K562 (cell line): ENCODE measurements at regions not wholly inside any gene's neighbourhood (a gene's known extent, or its start where the extent isn't known, plus 50 kb on each side); places are given as distances from the start of the nearest gene placed in this dataset.

ENCODE experiments used
- ATAC-seq: fragments of 200-7000 bp; cut with Tn5 transposase; 3 replicates; pipeline ENCODE4 v1.9.1; 2020; ENCODE audit warnings: moderate library complexity
- BruUV-seq: library from RNA; stranded (reverse); fragments of 400-500 nt; replicated peaks from 2 replicates; lab custom pipeline; 2021; lab: Mats Ljungman, UMichigan
- CTCF ChIA-PET: fragments of 300-600 bp; formaldehyde crosslinking; extraction: SDS; loops from one replicate; lab custom pipeline; 2021; ENCODE audit warnings: low intra/inter-chr PET ratio; lab: Yijun Ruan, JAX
- POLR2A ChIA-PET: fragments of 300-600, 350-650 bp; sonication (Branson Sonifier 250); formaldehyde crosslinking; extraction: SDS; loops from one replicate; lab custom pipeline; 2021; ENCODE audit warnings: antibody characterized with exemption, inconsistent platforms; lab: Yijun Ruan, JAX
- DNase-seq, 4 experiments: peaks; one replicate each; pipeline versions ENCODE4 v3.0.0 to v3.0.0-alpha.2; 2011 to 2018; ENCODE audit warnings: low spot score in 3 of 4, mixed read lengths in 3 of 4; ENCODE audit errors: extremely low read depth in 1 of 4
- FAIRE-seq: peaks from 2 replicates; lab custom pipeline; 2011; peaks lifted over from hg19 to GRCh38; lab: Jason Lieb, UNC
- H2AFZ ChIP-seq: 2 replicates; pipeline ENCODE4 v1.6.0; 2011; ENCODE audit warnings: low read depth, low read length, control low read depth, inconsistent platforms
- H3K27ac ChIP-seq: fragments of 200-600 bp; 3 replicates; pipeline ENCODE4 v1.8.0; 2011; ENCODE audit warnings: low read depth, mild to moderate bottlenecking, control low read depth, inconsistent platforms, low read length, moderate library complexity, mixed read lengths; ENCODE audit errors: extremely low read depth
- H3K27me3 ChIP-seq, 2 experiments: fragments of 300-600 bp in 1 of 2; 2 replicates in 1 of 2; 3 replicates in 1 of 2; pipeline versions ENCODE4 v1.6.0 to v1.8.0; 2011; ENCODE audit warnings: inconsistent platforms in 2 of 2, low read length in 2 of 2, mild to moderate bottlenecking in 1 of 2, mixed read lengths in 1 of 2, moderate library complexity in 1 of 2; ENCODE audit not compliant: control insufficient read depth in 2 of 2, insufficient read depth in 2 of 2
- H3K36me3 ChIP-seq: fragments of 300-600 bp; 3 replicates; pipeline ENCODE4 v1.8.0; 2011; ENCODE audit warnings: mild to moderate bottlenecking, low read length, inconsistent platforms; ENCODE audit not compliant: control insufficient read depth, insufficient read depth
- H3K4me1 ChIP-seq, 2 experiments: fragments of 200-600 bp in 1 of 2; replicated peaks in 1 of 2; 2 replicates in 1 of 2; 3 replicates in 1 of 2; pipeline versions ENCODE4 v1.5.1 to v1.8.0; 2011; ENCODE audit warnings: inconsistent platforms in 2 of 2, low read length in 2 of 2, mild to moderate bottlenecking in 1 of 2, mixed read lengths in 1 of 2, moderate library complexity in 1 of 2; ENCODE audit not compliant: control insufficient read depth in 2 of 2, insufficient read depth in 2 of 2
- H3K4me2 ChIP-seq: 2 replicates; pipeline ENCODE4 v1.6.1; 2011; ENCODE audit warnings: low read length, control low read depth, inconsistent platforms, mixed read lengths; ENCODE audit not compliant: insufficient read depth
- H3K4me3 ChIP-seq: fragments of 200-600 bp; sonication (generic), shearing (Covaris generic); 2 replicates; pipeline ENCODE4 v1.5.1; 2016; ENCODE audit warnings: control low read depth, inconsistent platforms
- H3K79me2 ChIP-seq: fragments of 200-600 bp; 3 replicates; pipeline ENCODE4 v1.8.0; 2011; ENCODE audit warnings: low read length, inconsistent platforms; ENCODE audit not compliant: control insufficient read depth, insufficient read depth
- H3K9ac ChIP-seq, 2 experiments: 2 replicates each; pipeline versions ENCODE4 v1.6.0 to v1.6.1; 2011; ENCODE audit warnings: low read depth in 2 of 2, low read length in 2 of 2, control low read depth in 1 of 2, inconsistent platforms in 1 of 2, mild to moderate bottlenecking in 1 of 2, mixed read lengths in 1 of 2; ENCODE audit not compliant: insufficient read depth in 1 of 2
- H3K9me1 ChIP-seq: one replicate; pipeline ENCODE4 v1.6.0; 2011; ENCODE audit warnings: inconsistent platforms, mild to moderate bottlenecking, low read length, moderate library complexity; ENCODE audit not compliant: control insufficient read depth, insufficient read depth
- H3K9me3 ChIP-seq: replicated peaks from 2 replicates; pipeline ENCODE4 v1.5.1; 2011; ENCODE audit warnings: low read depth, low read length, inconsistent platforms; ENCODE audit not compliant: control insufficient read depth, insufficient read depth
- H4K20me1 ChIP-seq: replicated peaks from 2 replicates; pipeline ENCODE4 v1.6.1; 2011; ENCODE audit warnings: low read length, inconsistent platforms, mixed read lengths; ENCODE audit not compliant: control insufficient read depth, insufficient read depth
- EHMT2 ChIP-seq: fragments of 450-650 bp; IDR thresholded peaks from 2 replicates; pipeline ENCODE4 v1.6.1; 2018; ENCODE audit warnings: antibody characterized with exemption
- GTF2E2 ChIP-seq: fragments of 200-800 bp; sonication (Bioruptor generic); IDR thresholded peaks from 2 replicates; pipeline ENCODE4 v1.6.1; 2016; ENCODE audit warnings: missing genetic modification characterization, missing compliant biosample characterization
- HDAC6 ChIP-seq: IDR thresholded peaks from 2 replicates; pipeline ENCODE4 v1.6.1; 2012; ENCODE audit warnings: low read depth, mild to moderate bottlenecking, control low read depth, inconsistent platforms, low read length, moderate library complexity
- JUN ChIP-seq, 2 experiments: sonication (generic) in 1 of 2; formaldehyde crosslinking in 1 of 2; IDR thresholded peaks; 2 replicates each; pipeline versions ENCODE4 v1.6.1 to v1.8.0; 2012 to 2022; ENCODE audit warnings: borderline replicate concordance in 2 of 2, mild to moderate bottlenecking in 2 of 2, improper control_type of control experiment in 1 of 2, low read depth in 1 of 2, low read length in 1 of 2, missing genetic modification reagents in 1 of 2
- KAT2B ChIP-seq: IDR thresholded peaks from one replicate; pipeline ENCODE4 v1.6.1; 2012; ENCODE audit warnings: low read depth, mild to moderate bottlenecking, control low read depth, inconsistent platforms, low read length, moderate library complexity
- TEAD4 ChIP-seq, 2 experiments: sonication (generic) in 1 of 2; formaldehyde crosslinking in 1 of 2; IDR thresholded peaks; 2 replicates each; pipeline versions ENCODE4 v1.6.1 to v1.8.0; 2012 to 2022; ENCODE audit warnings: borderline replicate concordance in 1 of 2, inconsistent platforms in 1 of 2, low read length in 1 of 2, mild to moderate bottlenecking in 1 of 2, missing genetic modification reagents in 1 of 2
- WGBS: fragments of 100-300 bp; shearing (Covaris generic); methylation state at CpG from one replicate; pipeline ENCODE4 v1.1.6; 2016; ENCODE audit warnings: low coverage, mixed read lengths; ENCODE audit not compliant: insufficient coverage; ENCODE audit errors: missing lambda C conversion rate; 5-methylcytosine and 5-hydroxymethylcytosine counted together
- in situ Hi-C: fragments of 300-500 bp; cut with MboI; formaldehyde crosslinking; loops from 4 replicates; pipeline ENCODE4 v1.15.0; 2018; ENCODE audit warnings: inconsistent platforms, mixed read lengths
- intact Hi-C: fragments of 100-400 bp; cut with micrococcal nuclease; formaldehyde crosslinking; loops from 2 replicates; pipeline ENCODE4 v1.14.2; 2022
- TF ChIP-seq, protein P1 (sequence below): sonication (generic); formaldehyde crosslinking; IDR thresholded peaks from 2 replicates; pipeline ENCODE4 v1.4.0; 2020; ENCODE audit warnings: mild to moderate bottlenecking, missing genetic modification reagents

DNA sequence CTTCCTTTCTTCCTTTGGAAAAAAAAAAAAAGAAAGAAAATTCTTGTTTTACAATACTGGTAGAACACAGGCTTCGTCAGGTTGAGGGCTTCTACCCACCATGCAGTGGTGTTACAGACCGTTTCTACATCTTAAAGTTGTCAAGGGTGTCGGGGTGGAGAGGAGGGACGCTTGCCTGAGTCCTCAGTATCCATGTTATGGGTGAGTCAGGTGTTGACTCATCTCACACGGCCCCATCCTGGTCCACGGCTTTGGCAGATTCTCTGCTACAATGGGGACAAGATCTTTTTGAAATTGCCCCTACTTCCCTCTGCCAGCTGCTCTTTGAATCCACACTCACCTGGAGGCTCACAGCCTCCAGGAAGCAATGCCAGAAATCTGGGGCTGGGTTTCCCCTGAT, 310.3 kb upstream of the ZFP42 start:
- Histone ChIP-seq H3K9me3 (no peaks in the 10 kb centered on the region), H3K9me1 (no peaks in the 10 kb centered on the region), H3K4me1 (no peaks in the 10 kb centered on the region), H3K4me2 (no peak overlapping the region), H3K27ac (no peak overlapping the region), H3K36me3 (no peaks in the 10 kb centered on the region), H3K27me3 (no peaks in the 10 kb centered on the region), H3K9ac (no peak overlapping the region), H4K20me1 (no peaks in the 10 kb centered on the region), H3K79me2 (no peaks in the 10 kb centered on the region), H3K4me3 (no peak overlapping the region), H2AFZ (no peak overlapping the region)
- POLR2A ChIA-PET, result interaction anchor here (0.7 kb wide), 1 partner anchor 373 kb away, joined by 3 read pairs; no protein-coding TSS in a partner anchor
- CTCF ChIA-PET, result no interaction called here
- intact Hi-C loops, result no loop called here
- no peak for TF ChIP-seq EHMT2
- TF ChIP-seq, protein P1, sequence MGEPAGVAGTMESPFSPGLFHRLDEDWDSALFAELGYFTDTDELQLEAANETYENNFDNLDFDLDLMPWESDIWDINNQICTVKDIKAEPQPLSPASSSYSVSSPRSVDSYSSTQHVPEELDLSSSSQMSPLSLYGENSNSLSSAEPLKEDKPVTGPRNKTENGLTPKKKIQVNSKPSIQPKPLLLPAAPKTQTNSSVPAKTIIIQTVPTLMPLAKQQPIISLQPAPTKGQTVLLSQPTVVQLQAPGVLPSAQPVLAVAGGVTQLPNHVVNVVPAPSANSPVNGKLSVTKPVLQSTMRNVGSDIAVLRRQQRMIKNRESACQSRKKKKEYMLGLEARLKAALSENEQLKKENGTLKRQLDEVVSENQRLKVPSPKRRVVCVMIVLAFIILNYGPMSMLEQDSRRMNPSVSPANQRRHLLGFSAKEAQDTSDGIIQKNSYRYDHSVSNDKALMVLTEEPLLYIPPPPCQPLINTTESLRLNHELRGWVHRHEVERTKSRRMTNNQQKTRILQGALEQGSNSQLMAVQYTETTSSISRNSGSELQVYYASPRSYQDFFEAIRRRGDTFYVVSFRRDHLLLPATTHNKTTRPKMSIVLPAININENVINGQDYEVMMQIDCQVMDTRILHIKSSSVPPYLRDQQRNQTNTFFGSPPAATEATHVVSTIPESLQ (CRISPR knock-in tag), result no peak
- TF ChIP-seq JUN (IDR thresholded peaks at IDR 0.05; ENCODE audit: borderline replicate concordance, low read depth, low read length), result no peak
- TF ChIP-seq JUN (CRISPR knock-in tag; IDR thresholded peaks at IDR 0.05; ENCODE audit: borderline replicate concordance), result no peak
- no peak for TF ChIP-seq HDAC6
- TF ChIP-seq GTF2E2, result no peak
- no peak for TF ChIP-seq KAT2B
- no peak for TF ChIP-seq TEAD4 (IDR thresholded peaks at IDR 0.05; ENCODE audit: low read length)
- no peak for TF ChIP-seq TEAD4 (CRISPR knock-in tag; IDR thresholded peaks at IDR 0.05; ENCODE audit: borderline replicate concordance)
- ATAC-seq, result no peak
- BruUV-seq, result no TSS peak
- in situ Hi-C loops, result no loop called here
- FAIRE-seq, result no peak
- no peak for DNase-seq
- WGBS, result 0% methylated on average over 6 of the region's 6 CpGs
